ENCODE measurements at regions not wholly inside any gene's neighbourhood (a gene's known extent, or its start where the extent isn't known, plus 50 kb on each side); places are given as distances from the start of the nearest gene placed in this dataset.

DNA sequence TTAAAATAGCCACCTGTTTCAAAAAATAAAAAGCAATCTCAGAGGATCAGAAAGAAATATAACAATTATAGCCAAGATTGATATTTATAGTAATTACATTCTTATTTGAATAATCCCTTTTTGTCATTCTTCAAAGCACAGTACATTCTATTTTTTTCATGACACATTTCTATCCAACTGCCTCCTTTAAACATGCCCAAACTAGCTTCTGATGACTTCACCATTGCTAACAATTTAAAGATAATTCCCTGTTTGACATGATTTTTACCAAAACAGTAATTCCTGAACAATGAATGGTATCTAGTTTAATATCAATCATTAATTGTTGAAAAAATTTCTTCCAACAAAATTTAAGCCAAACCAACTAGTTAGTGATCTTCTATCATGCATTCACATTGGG, 172.4 kb downstream of the SNCA start:
- TF ChIP-seq TAF1 (IDR thresholded peaks at IDR 0.05; ENCODE audit: borderline replicate concordance, insufficient read depth, low read length) (no peak), POLR2AphosphoS5 (IDR thresholded peaks at IDR 0.05; ENCODE audit: low read depth, low read length) (no peak), SIN3A (IDR thresholded peaks at IDR 0.05; ENCODE audit: borderline replicate concordance, insufficient read depth, low read length) (no peak)
- TF ChIP-seq, protein P1, sequence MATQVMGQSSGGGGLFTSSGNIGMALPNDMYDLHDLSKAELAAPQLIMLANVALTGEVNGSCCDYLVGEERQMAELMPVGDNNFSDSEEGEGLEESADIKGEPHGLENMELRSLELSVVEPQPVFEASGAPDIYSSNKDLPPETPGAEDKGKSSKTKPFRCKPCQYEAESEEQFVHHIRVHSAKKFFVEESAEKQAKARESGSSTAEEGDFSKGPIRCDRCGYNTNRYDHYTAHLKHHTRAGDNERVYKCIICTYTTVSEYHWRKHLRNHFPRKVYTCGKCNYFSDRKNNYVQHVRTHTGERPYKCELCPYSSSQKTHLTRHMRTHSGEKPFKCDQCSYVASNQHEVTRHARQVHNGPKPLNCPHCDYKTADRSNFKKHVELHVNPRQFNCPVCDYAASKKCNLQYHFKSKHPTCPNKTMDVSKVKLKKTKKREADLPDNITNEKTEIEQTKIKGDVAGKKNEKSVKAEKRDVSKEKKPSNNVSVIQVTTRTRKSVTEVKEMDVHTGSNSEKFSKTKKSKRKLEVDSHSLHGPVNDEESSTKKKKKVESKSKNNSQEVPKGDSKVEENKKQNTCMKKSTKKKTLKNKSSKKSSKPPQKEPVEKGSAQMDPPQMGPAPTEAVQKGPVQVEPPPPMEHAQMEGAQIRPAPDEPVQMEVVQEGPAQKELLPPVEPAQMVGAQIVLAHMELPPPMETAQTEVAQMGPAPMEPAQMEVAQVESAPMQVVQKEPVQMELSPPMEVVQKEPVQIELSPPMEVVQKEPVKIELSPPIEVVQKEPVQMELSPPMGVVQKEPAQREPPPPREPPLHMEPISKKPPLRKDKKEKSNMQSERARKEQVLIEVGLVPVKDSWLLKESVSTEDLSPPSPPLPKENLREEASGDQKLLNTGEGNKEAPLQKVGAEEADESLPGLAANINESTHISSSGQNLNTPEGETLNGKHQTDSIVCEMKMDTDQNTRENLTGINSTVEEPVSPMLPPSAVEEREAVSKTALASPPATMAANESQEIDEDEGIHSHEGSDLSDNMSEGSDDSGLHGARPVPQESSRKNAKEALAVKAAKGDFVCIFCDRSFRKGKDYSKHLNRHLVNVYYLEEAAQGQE (IDR thresholded peaks at IDR 0.05; ENCODE audit: insufficient read depth in 1 of 2, low read depth in 2 of 2, low read length in 2 of 2), result no peak
